NCI-H82 (cell line): ENCODE measurements at regions not wholly inside any gene's neighbourhood (a gene's known extent, or its start where the extent isn't known, plus 50 kb on each side); places are given as distances from the start of the nearest gene placed in this dataset.
"Not testable (repeated sequence)": the region's sequence is repeated elsewhere in the genome, so short reads cannot be mapped to it uniquely, and the experiment has no call there.

Experiments
- DNase-seq: peaks from one replicate; lab custom pipeline; 2025; lab: John Stamatoyannopoulos, UW

DNA sequence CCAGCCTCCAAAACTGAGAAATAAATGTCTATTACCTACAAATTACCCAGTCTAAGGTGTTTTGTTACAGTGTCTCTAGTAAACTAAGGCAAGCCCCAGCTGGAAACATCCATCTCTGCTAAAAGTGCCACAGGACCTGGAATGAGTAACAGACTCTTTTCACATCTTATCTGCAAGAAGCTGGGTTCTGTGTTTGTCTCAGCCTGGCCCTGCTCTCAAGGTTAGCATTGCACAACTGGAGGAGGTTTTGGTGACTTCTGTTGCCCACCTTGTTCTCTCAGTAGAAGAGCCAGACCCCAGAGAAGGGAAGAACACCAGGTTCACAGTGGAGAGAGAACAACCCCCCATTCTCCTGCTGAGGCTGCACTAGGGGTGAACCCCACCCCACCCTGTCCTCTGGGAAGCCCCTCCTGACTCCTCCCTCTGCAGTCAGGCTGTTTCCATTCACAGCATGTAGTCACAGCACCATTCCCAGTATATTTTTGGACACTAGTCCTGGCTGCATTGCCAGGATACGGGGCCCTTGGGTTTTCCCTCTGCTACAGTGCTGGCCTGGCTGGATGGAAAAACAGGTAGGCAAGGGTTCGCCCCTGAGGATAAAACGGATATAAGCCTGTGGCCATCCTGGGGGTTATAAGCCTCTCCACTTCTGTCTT lies 280.0 kb downstream of the BCL2L11 start:
- DNase-seq = not testable (repeated sequence)

DNA sequence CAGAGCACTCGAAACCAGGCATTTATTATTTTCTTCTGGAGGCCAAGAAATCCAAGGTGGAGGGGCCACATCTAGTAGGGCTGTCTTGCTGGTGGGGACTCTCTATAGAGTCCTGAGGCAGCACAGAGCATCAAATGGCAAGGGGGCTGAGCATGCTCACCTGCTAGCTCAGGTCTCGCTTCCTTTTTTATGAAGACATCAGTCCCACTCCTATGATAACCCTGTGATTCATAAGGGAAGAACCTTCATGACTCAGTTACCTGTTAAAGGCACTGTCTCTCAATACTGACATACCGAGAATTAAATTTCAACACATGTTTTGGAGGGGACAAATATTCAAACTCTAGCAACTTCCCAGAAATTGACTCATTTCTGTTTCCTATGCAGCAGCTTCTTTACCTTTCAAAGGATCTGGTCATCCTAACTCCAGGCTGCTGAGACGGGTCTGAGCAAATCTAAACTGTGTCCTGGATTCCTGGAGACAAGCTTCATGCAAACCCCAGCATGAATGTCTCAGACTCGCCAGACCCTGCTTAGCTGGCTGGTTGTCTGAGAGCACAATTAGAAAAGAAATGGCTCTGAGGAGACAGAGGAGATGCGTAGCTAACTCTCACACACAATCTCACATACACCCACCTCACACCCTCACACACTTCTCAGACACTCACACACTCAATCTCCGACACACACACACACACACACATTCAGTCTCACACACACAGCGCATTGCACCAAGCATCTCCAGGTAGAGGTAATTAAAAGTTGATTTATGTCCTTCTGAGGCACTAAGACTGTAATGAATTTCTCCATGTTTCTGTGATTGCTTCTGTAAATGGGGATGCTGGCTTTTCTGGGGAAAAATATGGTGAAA lies 280.8 kb downstream of the BCL2L11 start:
- DNase-seq = not testable (repeated sequence)

DNA sequence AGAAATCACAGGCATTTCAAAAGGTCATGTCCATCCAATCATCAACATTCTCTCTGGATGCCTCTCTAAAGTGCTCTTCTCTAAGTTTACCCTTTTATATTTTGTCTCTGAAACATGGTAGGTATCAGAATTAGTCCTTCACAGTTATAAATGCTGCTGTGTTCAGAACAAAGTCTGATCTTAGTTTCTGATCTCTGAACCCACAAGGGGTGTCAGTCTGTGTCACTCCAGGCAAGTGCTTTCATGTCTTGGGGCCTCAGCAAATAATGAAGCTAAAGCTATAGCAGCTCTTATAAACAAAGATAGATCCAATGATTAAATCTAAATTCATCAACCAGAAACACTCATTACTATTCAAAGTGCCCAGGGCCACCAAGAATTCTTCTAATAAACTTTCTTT lies 281.7 kb downstream of the BCL2L11 start:
- not testable (repeated sequence) for DNase-seq

DNA sequence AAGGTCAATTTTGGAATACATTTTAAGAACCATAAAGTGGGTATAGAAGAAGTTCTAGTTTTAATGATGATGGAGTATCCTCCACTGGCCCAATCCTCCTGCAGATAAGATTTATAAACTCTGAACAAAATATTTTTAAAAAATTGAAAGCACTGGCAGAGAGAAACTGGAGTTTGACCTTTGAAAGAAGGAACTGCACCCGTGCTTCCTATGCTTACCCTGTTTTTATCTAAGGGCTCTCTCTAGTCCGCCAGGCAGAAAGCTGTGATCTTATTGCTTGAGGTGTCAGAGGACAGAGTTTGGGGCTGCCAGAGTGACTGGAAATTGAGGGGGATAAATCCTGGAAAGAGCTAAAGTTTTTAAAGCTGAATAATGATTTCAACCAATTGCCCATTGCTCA lies 282.6 kb downstream of the BCL2L11 start:
- DNase-seq = not testable (repeated sequence)

DNA sequence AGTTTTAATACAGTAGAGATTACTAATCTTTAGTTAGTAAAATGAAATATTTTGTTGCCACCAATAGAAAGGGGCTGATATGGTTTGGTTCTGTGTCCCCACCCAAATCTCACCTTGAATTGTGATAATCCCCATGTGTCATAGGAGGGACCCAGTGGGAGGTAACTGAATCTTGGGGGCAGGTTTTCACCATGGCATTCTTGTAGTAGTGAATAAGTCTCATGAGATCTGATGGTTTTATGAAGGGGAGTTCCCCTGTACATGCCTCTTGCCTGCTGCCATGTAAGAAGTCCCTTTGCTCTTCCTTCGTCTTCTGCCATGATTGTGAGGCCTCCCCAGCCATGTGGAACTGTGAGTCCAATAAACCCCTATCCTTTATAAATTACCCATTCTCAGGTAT lies 285.9 kb downstream of the BCL2L11 start:
- DNase-seq = not testable (repeated sequence)

DNA sequence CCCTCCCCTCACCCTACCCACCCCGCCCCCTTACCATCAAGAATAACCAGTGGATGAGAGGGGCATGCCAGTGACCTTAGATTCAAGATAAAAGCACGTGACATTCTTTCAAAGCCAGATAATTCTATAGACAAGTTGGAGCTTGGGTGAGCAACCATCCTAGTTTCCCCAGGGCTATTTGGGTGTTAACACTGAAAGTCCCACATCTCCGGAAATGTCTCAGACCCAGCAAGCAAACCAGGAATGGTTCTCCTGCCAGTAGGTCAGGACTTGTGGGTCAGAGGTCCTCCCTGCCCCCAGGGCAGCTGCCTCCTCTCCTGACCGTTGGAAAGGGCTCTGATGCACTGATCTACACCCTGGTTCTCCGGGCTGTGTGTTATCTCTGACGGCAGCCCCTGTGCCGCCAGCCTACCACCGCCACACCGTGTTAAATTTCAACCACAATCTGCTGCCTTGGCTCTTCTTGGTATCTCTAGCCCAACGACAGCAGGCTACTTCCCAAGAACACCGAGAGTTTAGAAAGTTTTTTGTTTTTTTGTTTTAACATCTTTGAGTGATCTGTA lies 287.0 kb downstream of the BCL2L11 start:
- DNase-seq = not testable (repeated sequence)

DNA sequence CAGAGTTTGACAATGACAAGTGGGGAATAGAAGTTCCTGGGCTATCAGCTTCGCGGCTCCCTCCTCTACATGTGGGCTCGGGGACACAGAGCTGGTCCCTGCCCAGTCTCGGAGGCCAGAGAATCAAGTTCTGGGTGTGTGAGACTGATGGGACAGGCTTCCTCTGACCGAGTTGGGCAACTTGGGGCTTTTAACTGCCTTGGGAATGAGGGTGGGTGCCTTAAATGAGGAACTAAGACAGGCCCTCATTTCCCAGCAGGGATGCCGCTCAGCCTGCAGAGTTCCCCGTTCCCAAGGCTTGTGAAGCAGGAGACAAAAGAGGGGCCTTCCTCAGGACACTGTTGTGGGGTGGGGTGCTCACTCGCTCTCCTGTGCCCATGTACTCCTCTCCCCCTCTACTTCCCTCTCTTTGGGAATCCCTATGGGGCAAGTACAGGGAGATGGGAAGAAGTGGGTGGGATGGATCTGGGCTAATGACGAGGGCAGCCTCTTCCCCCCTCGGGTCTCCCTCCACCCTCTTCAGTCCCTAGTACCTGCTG lies 290.2 kb downstream of the BCL2L11 start:
- DNase-seq = not testable (repeated sequence)

DNA sequence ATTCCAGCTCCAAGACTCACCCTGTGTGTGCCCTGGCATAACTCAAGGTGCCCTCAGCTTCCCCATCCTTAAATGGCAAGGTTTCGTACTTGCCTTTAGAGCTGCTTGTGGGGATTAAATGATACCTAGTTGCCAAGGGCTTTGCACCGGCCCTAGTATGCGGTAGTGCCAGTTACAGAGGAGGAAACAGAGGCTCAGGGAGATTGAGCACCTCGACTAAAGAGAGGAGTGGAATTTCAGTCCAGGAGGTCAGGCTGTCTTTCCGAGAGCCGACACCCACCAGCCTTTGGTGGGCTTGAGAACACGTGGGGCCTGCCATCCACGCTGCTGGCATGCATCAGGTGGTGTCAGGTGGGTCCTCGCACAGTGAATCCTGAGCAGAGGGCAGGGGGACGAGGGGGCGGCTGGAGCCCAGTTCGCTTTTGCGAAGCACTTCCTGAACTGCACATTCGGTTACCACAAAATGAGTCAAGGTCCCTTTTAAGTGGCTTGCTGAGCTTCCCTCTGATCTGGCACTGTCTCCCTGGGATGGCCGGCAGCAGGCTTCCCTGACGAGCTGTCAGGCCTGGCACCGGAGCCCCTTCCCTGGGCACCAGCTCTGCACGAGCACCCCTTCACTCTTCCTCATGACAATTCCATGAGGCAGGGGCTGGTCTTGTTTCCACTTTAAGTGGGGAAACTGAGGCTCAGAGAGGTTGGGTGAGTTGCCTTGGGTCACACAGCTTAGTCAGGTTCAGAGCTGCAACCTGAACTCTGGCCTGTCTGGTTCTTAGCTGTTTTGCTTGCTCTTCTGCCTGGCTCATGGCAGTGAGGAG lies 291.4 kb downstream of the BCL2L11 start:
- not testable (repeated sequence) for DNase-seq

DNA sequence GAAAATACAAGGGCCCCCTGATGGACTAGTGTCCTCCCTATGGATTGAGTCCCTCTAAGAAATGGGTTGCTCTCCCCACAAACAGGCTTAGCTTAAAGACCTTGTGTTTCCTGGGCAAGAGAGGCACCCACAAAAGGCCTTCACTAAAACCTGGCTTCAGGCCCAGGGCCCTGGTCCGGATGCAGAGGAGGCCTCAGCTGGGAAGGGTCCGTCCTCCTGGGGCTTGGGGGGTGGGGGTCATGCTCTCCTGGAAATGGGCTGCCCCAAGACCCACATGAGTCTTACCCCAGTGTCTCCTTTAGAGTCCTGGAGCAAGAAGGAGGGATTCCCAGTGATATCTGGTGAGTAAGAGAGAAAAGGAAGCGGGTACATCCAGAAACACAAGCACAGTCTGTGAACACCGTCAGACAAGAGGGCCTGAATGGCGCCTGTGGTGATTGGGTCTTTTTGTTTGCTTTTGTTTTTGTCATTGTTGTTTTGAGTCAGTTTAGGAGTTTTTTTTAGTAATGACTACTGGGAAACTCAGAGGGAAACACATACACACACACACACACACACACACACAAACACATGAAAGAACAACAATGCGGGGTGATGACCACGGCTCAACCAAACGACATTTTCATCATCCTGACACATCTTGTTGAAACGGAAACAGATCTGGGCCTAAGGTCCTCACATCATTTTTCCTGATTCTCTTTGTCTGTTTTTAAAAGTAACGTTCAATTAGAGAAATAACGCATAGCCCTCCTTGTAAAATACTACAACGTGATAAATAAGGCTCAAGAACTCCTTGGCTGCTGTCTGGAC lies 292.3 kb downstream of the BCL2L11 start:
- DNase-seq = not testable (repeated sequence)

DNA sequence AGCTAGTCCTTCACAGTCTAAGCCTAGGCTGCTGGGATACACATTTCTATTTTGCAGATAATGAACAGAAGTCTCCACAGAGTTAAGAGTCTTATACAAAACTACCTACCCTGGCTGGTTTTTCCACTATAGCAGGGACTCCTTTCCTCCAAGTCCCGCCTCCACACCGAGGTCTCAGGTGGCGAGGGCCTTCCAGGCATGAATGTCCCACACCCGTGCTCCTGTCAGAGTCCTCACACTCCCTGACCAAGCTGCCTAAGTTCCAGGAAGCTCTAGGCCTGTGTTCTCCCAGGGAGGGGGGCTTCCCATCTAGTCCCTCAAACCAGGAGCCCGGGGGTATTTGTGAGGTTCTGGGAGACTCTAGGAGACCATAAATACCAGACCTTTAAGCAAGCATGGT lies 293.2 kb downstream of the BCL2L11 start:
- not testable (repeated sequence) for DNase-seq

DNA sequence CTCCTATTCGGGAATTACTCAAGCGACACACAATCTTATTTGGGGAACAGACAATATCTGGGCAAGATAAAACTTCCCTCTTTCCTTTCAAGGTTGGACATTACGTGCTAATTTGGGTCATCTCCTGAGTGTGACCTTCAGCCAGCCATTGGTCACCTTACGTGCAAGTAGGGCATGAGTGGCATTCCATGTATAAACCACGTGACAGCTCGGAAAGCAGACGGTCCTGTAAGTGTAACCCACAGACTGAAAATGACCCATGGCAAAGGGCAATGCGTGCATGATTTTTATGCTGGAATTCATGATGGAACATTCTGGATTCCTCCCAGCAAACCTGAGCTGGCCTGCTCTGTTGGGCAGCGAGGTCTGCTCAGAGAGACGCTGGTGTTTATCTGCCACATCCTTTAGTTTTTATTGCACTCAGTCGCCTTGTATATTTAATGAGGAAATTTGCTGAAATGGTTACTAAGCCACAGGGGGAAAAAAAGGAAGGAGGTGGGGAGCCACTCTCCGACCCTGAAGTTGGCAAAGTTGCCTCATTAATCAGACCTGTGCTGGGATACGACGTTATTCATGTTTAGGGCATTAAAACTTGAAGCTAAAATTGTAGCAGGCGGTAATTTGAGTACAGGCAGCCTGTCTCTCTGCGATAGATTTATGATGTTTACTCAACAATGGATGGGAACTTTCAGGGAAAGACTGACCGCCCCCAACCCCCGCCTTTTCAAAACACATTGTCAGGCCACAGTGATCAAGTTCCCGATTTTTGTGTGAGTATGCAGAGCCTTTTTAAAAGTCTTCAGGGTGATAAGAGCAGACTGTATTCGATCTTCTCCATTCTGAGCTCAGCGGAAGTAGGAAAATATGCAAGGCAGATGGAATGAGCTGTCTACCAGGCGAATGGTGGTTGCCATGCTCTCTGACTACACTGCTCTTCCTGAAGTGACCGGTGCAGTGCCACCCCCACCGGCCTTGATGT lies 295.3 kb downstream of the BCL2L11 start:
- not testable (repeated sequence) for DNase-seq

DNA sequence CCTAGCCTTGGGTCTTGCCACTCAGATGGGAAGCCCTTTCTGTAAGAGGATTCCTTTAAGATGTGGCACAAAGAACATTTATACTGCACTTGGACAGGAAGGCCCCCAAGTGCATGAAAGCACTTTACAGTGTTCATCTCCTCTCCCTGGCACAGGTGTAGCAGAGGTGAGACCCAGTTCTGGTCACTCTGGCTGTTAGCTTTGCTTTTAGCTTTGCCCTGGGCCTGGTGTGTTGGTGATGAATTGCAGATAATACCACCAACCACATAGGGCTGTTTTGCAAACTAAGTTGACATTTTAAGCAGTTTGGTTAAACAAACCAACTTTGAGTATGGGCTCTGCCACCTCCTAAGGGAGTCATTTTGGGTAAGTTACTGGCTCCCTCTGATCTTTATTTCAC lies 296.3 kb downstream of the BCL2L11 start:
- DNase-seq = not testable (repeated sequence)

DNA sequence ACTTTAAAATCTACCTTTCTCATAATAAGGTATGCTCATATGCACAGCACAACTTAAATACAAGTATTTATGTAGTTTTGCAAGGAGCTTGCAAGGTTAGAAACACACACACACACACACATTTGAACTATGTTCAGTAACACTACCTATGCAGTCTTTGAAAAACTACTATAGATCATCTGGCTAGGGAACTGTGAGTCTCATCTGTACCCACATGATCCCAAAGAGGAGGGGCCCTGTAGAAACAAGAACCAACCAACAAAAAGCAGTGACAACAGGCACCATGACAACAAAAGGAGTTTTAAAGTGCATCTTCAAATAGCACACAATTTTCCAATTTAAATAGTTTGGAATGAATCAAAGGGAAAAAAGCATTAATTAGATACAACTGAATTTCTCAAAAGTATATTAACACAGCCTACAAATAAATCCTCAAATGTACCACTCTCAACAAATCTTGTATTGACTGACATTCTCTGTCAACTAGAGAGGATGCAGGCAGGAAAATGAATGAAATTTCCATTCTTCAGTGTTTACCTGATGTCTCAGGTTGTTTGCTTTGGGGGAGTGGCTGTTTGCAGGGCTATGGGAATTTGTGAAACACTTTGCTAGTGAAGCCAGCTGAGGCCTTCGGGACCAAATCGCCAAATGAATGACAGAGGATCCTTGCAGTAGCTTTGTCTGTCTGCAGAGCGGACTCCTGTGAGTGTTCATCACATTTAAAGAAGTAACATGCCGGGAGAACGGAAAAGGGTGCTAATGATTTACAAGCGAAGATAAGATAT lies 297.6 kb downstream of the BCL2L11 start:
- DNase-seq = not testable (repeated sequence)

DNA sequence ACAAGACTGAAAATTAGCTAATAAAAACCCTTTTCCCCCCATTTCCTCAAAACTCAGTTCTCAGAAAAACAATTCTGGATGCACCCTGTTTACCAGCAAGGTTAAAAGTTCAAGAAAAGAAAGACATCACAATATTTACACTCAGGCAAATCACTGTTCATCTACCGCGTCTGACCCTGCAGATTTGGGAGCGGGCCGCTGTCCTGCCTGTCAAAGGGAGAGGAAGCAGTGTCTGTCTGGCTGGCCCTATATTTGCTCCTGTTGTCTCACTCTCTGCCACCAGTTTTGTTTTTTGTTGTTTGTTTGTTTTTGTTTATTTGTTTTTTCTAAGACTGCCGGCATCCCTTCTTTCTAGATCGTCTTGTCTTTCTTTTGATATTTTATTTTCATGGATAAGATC lies 299.4 kb downstream of the BCL2L11 start:
- DNase-seq = not testable (repeated sequence)

DNA sequence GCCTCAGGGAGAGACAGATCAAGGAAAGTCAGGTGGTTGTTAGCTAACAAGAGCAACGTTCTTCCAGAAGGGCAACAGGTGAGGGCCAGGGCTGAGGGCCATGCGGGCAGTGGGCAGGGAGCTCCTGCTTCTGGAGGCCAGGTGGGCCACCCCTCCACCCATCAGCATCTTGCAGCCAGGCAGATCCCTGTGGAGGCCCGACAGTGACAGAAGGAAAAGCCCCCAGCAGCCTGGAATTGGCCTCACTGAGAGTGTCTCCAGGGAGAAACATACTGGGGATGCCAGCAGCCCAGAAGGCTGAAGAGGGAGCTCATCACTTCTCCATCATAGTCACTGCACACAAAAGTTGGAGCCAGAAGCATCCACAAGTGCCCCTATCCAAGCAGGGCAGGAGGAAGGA lies 300.1 kb downstream of the BCL2L11 start:
- DNase-seq = not testable (repeated sequence)

DNA sequence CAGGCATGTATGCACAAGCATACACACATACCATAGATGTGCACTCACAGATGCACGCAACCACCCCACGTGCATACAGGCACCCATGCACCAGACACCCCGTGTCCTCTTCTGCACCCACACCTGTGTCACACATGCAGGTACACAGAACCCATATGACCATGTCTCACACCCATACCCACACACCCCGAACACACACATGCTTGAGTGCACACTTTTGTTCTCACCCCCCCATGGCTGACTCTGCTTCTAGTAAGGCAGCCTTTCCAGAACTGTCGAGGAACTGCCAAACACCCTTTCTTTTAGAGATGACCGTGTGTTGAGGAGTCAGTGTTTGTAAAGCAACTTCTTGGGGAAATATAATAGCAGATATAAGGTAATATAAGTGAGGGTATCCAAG lies 301.2 kb downstream of the BCL2L11 start:
- DNase-seq = not testable (repeated sequence)

DNA sequence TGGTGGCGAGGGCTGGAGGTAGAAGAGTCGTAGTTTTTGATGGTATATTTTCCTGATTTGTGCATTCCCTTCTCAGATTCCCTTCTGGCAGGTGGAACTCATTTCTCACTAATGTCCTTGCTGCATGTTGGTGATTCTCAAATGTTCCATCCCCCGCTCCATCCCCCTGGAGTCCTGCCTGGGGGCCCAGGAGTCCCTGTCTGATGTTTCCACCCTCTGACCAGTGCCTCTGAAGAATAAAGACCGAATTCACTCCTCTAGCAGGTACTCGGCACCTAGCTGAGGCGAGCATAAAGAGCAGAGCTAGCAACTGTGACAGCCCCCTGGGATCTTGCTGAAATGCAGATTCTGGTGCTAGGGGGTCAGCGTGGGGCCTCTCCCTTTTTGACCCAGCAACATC lies 301.8 kb downstream of the BCL2L11 start:
- not testable (repeated sequence) for DNase-seq

DNA sequence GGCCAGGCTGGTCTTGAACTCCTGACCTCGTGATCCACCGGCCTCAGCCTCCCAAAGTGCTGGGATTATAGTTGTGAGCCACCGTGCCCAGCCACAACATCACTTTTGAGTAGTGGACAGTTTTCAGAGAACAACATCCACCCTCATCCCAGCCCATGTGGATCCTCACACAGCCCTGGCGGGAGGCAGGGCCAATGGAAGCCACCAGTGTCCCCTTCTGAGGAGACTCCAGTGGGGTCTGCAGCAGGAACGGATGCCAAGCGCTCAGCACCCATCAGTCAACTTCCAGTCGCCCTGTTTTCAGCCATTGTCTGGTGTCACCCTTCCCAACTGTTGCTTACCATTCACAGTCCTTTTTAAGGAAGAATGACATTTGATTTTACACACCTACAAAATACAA lies 302.5 kb downstream of the BCL2L11 start:
- not testable (repeated sequence) for DNase-seq

DNA sequence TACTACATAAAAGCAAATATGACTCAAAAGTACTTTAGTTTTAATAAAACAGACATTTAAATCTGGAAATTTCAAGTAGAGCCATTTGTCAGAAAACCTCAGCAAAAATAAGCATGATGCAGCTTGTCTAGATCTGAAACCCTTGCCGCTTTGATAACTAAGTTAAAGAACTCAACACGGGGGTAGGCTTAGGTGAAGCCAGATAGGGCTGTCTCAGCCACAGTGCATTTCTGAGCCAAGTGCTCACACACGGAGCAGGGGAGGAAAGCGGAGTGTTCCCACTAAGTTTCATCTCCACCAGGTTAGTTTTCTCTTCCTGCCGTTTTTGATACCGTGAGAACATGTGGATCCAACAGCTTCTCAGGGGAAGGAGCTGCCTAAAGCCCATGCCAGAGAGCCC lies 303.5 kb downstream of the BCL2L11 start:
- not testable (repeated sequence) for DNase-seq
